C4-2B (cell line): ENCODE measurements at regions not wholly inside any gene's neighbourhood (a gene's known extent, or its start where the extent isn't known, plus 50 kb on each side); places are given as distances from the start of the nearest gene placed in this dataset.

ENCODE experiments used
- H3K27ac ChIP-seq: fragments of 450-650 bp; 2 replicates; pipeline ENCODE4 v1.5.1; 2017
- ZFX ChIP-seq: fragments of 450-650 bp; IDR thresholded peaks from 2 replicates; pipeline ENCODE4 v1.6.1; 2017
- TF ChIP-seq, protein P1 (sequence below): fragments of 450-650 bp; conservative IDR thresholded peaks from 2 replicates; pipeline ENCODE4 v1.5.1; 2017; ENCODE audit warnings: mild to moderate bottlenecking

DNA sequence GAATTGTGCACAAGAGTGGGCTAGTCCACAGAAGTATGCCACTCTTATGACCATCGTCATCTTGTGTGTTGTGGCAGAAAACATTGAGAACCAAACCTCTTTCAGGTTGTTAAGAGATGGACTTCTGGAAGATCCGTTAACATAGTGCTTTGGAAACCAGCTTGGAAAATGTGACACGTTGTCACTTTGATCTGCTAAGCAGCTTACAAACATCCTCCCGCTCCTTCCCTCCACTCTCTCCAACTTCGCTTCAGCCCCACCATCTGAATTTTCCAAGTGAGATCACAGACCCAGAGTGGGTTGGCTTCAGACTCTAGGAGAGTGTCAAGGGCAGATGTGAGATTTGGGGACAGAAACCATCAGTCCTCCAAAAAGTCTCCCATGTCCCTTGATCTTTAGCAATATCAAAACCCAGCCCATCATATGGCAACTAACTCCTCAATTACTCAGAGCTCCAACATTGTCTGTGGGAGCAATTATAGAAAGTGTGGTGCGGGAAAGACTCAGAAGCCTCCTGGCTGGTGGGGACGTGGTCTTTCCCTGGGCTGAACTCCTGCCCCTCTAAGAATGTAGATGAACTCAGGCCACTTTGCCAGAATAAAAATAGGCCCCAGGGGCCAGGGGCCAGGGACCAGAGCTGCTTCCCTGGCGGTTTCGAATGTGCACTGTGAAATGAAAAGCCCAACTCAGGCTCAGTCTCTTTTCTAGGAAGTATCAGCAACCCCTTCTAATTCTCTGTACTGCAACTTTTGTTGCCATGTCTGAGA, 129.5 kb downstream of the SLC38A6 start:
- TF ChIP-seq, protein P1, sequence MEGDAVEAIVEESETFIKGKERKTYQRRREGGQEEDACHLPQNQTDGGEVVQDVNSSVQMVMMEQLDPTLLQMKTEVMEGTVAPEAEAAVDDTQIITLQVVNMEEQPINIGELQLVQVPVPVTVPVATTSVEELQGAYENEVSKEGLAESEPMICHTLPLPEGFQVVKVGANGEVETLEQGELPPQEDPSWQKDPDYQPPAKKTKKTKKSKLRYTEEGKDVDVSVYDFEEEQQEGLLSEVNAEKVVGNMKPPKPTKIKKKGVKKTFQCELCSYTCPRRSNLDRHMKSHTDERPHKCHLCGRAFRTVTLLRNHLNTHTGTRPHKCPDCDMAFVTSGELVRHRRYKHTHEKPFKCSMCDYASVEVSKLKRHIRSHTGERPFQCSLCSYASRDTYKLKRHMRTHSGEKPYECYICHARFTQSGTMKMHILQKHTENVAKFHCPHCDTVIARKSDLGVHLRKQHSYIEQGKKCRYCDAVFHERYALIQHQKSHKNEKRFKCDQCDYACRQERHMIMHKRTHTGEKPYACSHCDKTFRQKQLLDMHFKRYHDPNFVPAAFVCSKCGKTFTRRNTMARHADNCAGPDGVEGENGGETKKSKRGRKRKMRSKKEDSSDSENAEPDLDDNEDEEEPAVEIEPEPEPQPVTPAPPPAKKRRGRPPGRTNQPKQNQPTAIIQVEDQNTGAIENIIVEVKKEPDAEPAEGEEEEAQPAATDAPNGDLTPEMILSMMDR: no peak
- TF ChIP-seq ZFX: no peak
- no peak overlapping the region for H3K27ac ChIP-seq

- no peak overlapping the region for H3K27ac ChIP-seq
- no peak for TF ChIP-seq ZFX
- TF ChIP-seq, protein P1: no peak
Observed at GRCh38 chr14:61109288-61109687, 128.2 kb downstream of the SLC38A6 start.

GRCh38 chr14:61108496-61109141, 127.6 kb downstream of the SLC38A6 start:
- no peak overlapping the region for H3K27ac ChIP-seq
- TF ChIP-seq, protein P1: no peak
- no peak for TF ChIP-seq ZFX

- H3K27ac ChIP-seq: no peak overlapping the region
- TF ChIP-seq, protein P1: no peak
- no peak for TF ChIP-seq ZFX
Observed at GRCh38 chr14:61107869-61108493, 126.9 kb downstream of the SLC38A6 start.

- TF ChIP-seq, protein P1: no peak; the same call in 1 of the 2 replicates
- no peak for TF ChIP-seq ZFX
- H3K27ac ChIP-seq: no peak overlapping the region
Observed at GRCh38 chr14:61106959-61107641, 126.1 kb downstream of the SLC38A6 start.

DNA sequence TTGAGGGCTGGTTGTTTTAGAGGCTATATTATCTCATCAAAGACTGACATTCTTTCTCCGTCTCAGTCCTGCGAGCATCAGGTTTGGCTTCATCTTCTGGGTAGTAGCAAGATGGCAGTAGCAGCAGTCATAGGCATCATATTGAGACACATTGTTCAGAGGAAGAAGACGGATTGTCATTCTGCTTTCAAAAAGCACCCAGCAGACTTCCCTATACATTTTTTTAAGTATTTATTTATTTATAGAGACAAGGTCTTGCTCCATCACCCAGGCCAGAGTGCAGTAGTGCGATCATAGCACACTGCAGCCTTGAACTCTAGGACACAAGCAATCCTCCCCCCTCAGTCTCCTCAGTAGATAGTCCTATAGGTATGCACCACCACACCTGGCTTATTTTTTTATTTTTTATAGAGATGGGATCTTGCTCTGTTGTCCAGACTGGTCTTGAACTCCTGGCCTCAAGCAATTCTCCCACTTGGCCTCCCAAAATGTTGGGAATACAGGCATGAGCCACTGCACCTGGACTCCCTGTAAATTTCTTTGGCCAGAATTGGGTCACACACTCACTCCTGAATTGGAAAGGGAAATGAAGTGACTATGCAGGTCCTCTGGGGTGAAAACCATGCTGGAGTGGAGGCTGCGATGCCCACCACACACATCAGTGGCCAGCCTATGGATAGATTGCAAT, 125.4 kb downstream of the SLC38A6 start:
- no peak overlapping the region for H3K27ac ChIP-seq
- no peak for TF ChIP-seq ZFX
- TF ChIP-seq, protein P1: no peak
